ENCODE measurements at regions not wholly inside any gene's neighbourhood (a gene's known extent, or its start where the extent isn't known, plus 50 kb on each side); places are given as distances from the start of the nearest gene placed in this dataset.

DNA sequence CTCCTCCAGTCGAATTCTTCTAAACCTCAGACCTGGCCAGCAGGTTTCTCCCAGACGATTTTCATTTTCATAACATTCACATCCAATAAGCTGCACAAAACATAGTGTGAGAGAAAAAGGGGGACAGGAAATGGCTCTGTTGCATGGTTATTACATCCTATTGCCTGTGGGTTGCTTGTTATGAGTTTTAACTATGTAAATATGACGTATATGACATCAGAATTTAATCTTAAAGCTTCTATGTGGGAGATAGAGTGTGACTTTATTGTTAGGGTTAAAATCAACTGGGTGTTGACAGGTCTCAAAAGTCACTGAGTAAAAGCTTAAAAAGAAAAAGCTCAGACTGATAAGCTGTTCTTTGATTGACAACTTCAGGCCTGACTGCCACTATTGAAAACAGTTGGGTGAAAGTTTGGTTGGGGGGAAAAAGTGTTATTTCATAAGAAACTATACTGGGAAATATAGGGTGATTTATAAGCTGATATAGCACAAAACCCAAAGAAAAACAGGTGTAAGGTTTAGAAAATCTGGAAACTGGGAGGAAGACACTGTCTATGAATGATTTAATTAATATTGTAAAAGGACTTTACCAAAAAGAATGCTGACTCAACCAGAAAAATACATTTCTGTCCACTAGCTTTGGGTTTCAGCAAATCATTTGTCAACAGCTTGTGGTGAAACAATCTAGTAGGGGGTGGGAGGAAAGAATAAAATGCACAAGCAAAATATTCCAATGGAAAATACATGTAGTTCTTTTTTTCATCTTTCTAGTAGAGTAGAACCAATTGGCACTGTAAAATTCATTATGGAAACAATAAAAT lies 134.1 kb upstream of the CEP162 start:
- no peak for TF ChIP-seq JUND (IDR thresholded peaks at IDR 0.05; ENCODE audit: low read depth)
- DNase-seq (ENCODE audit: low read depth in 1 of 2, low spot score in 1 of 2): no peak
- in situ Hi-C loops (cut with HindIII; ENCODE audit: low pct_unique_long_range_greater_than_20kb, low sequenced_read_pairs): no loop called here

DNA sequence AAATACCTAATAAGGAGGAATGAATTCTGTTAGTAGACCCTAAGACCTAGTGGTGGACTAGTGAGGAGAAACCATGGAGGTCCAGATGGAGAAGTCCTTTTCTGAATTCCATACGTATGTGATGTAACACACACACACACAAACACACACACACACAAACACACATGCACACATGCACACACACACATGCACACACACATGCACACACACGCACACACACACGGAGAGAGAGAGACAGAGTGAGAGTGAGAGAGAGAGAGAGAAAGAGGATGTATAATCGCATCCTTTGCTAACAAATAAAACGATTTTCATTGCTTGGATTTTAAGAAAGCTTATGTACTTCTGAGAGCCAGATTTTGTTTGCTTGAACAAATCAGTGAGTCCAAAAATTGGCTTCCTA lies 132.6 kb upstream of the CEP162 start:
- in situ Hi-C loops (cut with HindIII; ENCODE audit: low pct_unique_long_range_greater_than_20kb, low sequenced_read_pairs): no loop called here
- no peak for DNase-seq (ENCODE audit: low read depth in 1 of 2, low spot score in 1 of 2)
- TF ChIP-seq JUND (IDR thresholded peaks at IDR 0.05; ENCODE audit: low read depth): no peak

DNA sequence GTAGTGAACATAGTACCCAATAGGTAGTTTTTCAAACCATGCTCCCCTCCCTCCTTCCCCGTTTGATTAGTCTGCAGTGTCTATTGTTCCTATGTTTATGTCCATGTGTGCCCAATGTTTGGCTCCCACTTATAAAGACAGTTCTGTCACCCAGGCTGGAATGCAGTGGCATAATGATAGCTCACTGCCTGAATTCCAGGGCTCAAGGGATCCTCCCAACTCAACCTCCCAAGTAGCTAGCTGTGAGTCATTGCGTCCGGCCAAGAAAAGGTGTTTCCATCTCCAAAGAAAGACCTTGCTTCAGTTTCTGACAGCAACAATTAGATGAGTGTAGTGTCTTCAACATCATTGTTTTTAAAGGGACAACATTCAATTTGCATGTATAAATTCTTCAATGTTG lies 131.1 kb upstream of the CEP162 start:
- DNase-seq (ENCODE audit: low read depth in 1 of 2, low spot score in 1 of 2): no peak
- TF ChIP-seq JUND (IDR thresholded peaks at IDR 0.05; ENCODE audit: low read depth): no peak
- in situ Hi-C loops (cut with HindIII; ENCODE audit: low pct_unique_long_range_greater_than_20kb, low sequenced_read_pairs): no loop called here

DNA sequence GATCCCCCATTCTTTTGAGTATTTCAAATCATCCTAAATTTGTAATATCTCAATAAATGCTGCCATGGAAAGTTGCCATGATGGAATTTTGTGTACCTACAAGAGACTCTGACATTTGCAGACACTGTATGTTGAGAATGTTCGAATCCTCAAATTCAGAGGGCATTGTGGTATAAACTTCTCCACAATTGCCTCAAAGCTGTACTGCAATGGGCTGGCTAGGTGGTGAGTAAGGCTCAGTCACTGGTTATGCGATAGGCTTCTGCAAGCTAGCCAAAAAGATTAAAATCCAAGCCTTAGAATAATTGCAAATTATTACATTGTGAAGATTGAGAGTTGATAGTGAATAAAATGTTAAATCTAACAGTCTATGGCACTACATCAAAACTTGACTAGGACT lies 130.2 kb upstream of the CEP162 start:
- no peak for TF ChIP-seq JUND (IDR thresholded peaks at IDR 0.05; ENCODE audit: low read depth)
- in situ Hi-C loops (cut with HindIII; ENCODE audit: low pct_unique_long_range_greater_than_20kb, low sequenced_read_pairs): no loop called here

GRCh38 chr6:84356907-84357306 lies 129.5 kb upstream of the CEP162 start:
- TF ChIP-seq JUND (IDR thresholded peaks at IDR 0.05; ENCODE audit: low read depth): no peak
- in situ Hi-C loops (cut with HindIII; ENCODE audit: low pct_unique_long_range_greater_than_20kb, low sequenced_read_pairs): no loop called here
- DNase-seq (ENCODE audit: low read depth in 1 of 2, low spot score in 1 of 2): no peak

More for the DNA sequence above, 130.2 kb upstream of the CEP162 start:
- DNase-seq (ENCODE audit: low read depth in 1 of 2, low spot score in 1 of 2): no peak

DNA sequence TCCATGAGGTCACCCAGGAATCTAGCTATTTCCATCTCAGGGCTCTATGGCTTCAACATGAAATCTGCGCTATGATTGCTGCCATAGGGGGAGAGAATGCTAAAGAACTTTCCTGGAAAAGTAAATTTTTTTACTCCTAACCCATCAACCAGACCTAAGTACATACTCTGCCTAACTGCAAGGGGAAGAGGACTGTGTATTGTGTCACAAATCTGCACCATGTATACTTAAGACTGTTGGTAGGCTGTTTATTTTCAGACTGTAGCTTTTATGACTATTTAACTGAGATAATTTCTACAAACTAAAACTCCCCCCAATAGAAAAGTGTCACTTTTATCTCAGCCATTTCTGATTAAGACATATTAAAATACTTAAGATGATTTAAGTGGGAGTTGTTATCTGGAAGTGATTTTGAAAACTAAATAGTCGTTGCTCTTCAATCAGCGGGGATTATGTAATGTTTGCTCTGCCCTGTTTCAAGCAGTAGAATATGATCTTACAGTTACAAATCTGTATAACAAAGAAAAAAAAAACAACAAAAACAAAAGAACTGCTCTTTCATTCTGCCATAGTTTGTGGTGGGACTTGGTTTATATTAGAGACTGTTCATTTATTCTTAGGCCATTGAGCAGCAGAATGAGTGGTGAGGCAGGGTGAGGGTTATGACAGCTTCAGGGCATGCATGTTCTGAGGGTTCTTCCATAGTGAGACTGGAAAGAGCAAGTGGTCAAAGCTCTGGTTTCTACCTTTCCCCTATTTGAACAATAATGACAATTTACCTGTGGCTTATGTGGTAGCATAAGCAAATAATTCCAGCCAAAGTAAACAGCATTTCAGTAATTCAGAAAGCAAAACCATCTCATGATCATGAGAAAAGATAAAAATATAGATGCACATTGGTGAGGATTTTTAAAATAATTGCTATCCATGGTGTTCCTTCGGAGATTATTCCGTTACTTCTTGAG lies 126.3 kb upstream of the CEP162 start:
- in situ Hi-C loops (cut with HindIII; ENCODE audit: low pct_unique_long_range_greater_than_20kb, low sequenced_read_pairs): no loop called here
- no peak for TF ChIP-seq JUND (IDR thresholded peaks at IDR 0.05; ENCODE audit: low read depth)
- peak in 1 of 2 experiments; percentile 7 for DNase-seq (ENCODE audit: low read depth in 1 of 2, low spot score in 1 of 2)

DNA sequence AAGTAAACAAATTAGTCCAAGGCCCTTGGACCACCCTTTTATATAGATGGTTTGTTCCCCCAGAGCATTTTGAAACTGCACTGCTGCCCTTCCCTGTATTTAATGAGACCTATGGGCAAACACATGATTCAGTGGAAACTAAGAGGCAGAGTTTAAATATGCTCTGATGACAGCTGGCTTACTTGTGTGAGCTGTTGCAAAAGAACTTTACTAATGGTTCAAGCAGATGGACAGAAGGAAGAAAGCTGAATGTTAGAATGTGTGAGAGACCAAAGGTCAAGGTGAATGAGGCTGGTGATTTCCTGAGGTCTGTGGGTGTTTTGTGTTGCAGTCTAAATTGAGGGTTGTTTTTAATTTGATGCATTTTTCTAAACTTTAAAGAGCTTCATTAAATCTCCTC lies 123.0 kb upstream of the CEP162 start:
- in situ Hi-C loops (cut with HindIII; ENCODE audit: low pct_unique_long_range_greater_than_20kb, low sequenced_read_pairs): no loop called here
- no peak for DNase-seq (ENCODE audit: low read depth in 1 of 2, low spot score in 1 of 2)
- TF ChIP-seq JUND (IDR thresholded peaks at IDR 0.05; ENCODE audit: low read depth): no peak

- in situ Hi-C loops (cut with HindIII; ENCODE audit: low pct_unique_long_range_greater_than_20kb, low sequenced_read_pairs): no loop called here
- no peak for TF ChIP-seq JUND (IDR thresholded peaks at IDR 0.05; ENCODE audit: low read depth)
- DNase-seq (ENCODE audit: low read depth in 1 of 2, low spot score in 1 of 2): no peak
Measured at GRCh38 chr6:84349542-84349941, 122.1 kb upstream of the CEP162 start.

DNA sequence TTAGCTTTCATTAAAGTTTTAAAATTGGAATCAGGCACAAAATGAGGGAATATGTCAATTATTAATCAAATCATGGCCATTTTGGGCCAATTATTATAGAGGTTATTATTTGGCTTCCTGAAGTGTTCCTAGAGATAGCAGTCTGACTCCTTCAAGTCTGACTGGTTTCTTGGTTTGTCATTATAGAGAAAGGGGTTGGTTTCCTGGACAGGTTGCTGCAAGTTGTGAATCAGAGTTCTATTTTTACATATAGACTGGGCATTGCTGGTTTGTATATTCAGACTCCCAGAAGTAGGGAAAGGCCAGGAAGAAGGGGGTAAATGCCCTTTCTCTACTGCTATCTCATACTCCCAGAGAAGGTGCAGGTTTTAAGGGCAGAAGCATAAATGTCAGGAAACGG lies 121.4 kb upstream of the CEP162 start:
- in situ Hi-C loops (cut with HindIII; ENCODE audit: low pct_unique_long_range_greater_than_20kb, low sequenced_read_pairs): no loop called here
- no peak for TF ChIP-seq JUND (IDR thresholded peaks at IDR 0.05; ENCODE audit: low read depth)
- DNase-seq (ENCODE audit: low read depth in 1 of 2, low spot score in 1 of 2): no peak

GRCh38 chr6:84346372-84346771 lies 118.9 kb upstream of the CEP162 start:
- DNase-seq (ENCODE audit: low read depth in 1 of 2, low spot score in 1 of 2): no peak
- in situ Hi-C loops (cut with HindIII; ENCODE audit: low pct_unique_long_range_greater_than_20kb, low sequenced_read_pairs): no loop called here
- no peak for TF ChIP-seq JUND (IDR thresholded peaks at IDR 0.05; ENCODE audit: low read depth)

DNA sequence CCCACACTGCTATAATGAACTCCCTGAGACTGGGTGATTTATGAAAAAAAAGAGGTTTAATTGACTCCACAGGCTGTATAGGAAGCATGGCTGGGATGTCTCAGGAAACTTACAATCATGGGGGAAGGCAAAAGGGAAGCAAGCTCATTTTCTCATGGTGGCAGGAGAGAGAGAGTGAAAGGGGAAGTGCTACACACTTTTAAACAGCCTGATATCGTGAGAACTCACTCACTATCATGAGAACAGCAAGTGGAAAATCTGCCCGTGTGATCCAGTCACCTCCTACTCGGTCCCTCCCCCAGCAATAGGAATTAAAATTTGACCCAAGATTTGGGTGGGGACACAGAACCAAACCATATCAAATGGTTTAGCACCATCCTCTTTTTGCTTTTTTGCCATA lies 116.6 kb upstream of the CEP162 start:
- no peak for DNase-seq (ENCODE audit: low read depth in 1 of 2, low spot score in 1 of 2)
- no peak for TF ChIP-seq JUND (IDR thresholded peaks at IDR 0.05; ENCODE audit: low read depth)
- in situ Hi-C loops (cut with HindIII; ENCODE audit: low pct_unique_long_range_greater_than_20kb, low sequenced_read_pairs): no loop called here

- in situ Hi-C loops (cut with HindIII; ENCODE audit: low pct_unique_long_range_greater_than_20kb, low sequenced_read_pairs): no loop called here
- no peak for TF ChIP-seq JUND (IDR thresholded peaks at IDR 0.05; ENCODE audit: low read depth)
- no peak for DNase-seq (ENCODE audit: low read depth in 1 of 2, low spot score in 1 of 2)
Measured at GRCh38 chr6:84340422-84340821, 113.0 kb upstream of the CEP162 start.

DNA sequence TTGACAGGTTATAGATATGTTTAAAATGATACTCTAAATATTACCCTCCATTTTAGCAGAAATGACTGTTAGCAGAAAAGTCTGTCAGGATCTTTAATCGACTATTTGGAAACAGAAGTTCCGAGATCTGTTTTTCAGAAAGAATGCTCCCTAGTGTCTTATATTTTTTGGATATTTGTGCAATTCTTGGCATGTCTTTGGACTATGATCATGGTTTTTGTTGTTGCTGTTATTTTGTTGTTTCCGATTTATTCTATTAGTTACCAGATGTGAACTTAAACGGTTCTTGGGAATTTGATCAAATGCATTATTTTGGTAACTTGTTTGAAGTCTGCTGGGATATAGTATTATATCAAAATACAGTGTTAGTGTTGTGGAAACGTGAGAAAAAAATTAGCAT lies 106.4 kb upstream of the CEP162 start:
- DNase-seq (ENCODE audit: low read depth in 1 of 2, low spot score in 1 of 2): no peak
- in situ Hi-C loops (cut with HindIII; ENCODE audit: low pct_unique_long_range_greater_than_20kb, low sequenced_read_pairs): no loop called here
- TF ChIP-seq JUND (IDR thresholded peaks at IDR 0.05; ENCODE audit: low read depth): no peak

Measured in T47D (cell line).